HEK293 (cell line): ENCODE measurements at regions not wholly inside any gene's neighbourhood (a gene's known extent, or its start where the extent isn't known, plus 50 kb on each side); places are given as distances from the start of the nearest gene placed in this dataset.

Experiments used
- ZNF629 ChIP-seq: fragments of 450-650 bp; formaldehyde crosslinking; IDR thresholded peaks from 2 replicates; pipeline ENCODE4 v1.5.1; 2017; ENCODE audit warnings: missing biosample characterization, missing genetic modification characterization
- TF ChIP-seq, protein P1 (sequence below): fragments of 450-650 bp; formaldehyde crosslinking; IDR thresholded peaks from 2 replicates; pipeline ENCODE4 v1.5.1; 2016; ENCODE audit warnings: missing biosample characterization, missing genetic modification characterization, borderline replicate concordance

DNA sequence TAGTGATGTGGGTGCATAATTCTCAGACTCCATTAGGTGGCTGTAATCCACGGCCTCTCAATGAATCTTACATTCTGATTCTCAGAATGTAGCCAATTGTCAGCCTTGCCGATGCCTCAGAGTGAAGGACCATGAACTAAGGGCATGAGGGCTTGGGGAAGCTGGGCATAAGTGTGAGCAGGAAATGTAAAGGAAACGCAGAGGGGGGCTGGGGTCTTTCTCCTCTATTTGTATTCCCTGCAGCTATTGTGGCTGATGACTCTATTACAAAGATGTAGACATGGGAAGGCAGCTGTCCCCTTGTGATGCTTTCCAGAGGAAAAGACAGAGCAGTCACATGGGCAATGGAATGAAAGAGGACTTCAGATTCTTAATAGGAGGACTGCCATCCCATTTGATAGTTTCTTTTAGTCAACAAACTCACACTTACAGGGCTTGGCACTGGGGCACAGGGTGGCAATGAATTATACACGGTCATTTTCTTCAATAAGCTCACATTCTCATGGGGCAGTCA, 353.2 kb upstream of the PKDCC start:
- TF ChIP-seq, protein P1, sequence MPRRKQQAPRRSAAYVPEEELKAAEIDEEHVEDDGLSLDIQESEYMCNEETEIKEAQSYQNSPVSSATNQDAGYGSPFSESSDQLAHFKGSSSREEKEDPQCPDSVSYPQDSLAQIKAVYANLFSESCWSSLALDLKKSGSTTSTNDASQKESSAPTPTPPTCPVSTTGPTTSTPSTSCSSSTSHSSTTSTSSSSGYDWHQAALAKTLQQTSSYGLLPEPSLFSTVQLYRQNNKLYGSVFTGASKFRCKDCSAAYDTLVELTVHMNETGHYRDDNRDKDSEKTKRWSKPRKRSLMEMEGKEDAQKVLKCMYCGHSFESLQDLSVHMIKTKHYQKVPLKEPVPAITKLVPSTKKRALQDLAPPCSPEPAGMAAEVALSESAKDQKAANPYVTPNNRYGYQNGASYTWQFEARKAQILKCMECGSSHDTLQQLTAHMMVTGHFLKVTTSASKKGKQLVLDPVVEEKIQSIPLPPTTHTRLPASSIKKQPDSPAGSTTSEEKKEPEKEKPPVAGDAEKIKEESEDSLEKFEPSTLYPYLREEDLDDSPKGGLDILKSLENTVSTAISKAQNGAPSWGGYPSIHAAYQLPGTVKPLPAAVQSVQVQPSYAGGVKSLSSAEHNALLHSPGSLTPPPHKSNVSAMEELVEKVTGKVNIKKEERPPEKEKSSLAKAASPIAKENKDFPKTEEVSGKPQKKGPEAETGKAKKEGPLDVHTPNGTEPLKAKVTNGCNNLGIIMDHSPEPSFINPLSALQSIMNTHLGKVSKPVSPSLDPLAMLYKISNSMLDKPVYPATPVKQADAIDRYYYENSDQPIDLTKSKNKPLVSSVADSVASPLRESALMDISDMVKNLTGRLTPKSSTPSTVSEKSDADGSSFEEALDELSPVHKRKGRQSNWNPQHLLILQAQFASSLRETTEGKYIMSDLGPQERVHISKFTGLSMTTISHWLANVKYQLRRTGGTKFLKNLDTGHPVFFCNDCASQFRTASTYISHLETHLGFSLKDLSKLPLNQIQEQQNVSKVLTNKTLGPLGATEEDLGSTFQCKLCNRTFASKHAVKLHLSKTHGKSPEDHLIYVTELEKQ (tag by site-specific recombination), result no peak
- no peak for TF ChIP-seq ZNF629
